ENCODE measurements at regions not wholly inside any gene's neighbourhood (a gene's known extent, or its start where the extent isn't known, plus 50 kb on each side); places are given as distances from the start of the nearest gene placed in this dataset.

DNA sequence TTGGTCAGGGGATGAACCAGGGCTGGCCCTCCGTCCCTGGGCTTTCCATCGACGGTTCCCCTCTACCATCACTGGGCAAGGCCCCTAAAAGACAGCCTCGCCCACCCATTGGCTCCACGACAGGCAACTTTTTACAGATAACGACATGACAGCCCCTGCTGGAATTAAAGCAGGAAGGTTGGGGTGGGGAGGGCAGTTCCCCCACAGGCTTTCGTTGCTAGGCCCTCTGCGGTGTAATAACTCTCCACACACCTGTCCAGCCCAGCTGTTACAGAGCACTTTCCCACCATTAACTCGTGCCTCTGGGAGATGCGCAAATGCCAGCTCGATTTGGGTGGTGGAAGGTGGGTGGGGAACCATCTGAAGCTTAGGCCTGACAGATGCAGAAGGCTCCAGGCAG is 264.2 kb upstream of the TLE3 start:
- ChIA-PET POLR2A (ENCODE audit: unreplicated experiment) (no interaction called here), CTCF (no interaction called here)
- Histone ChIP-seq H4K91ac (ENCODE audit: insufficient read depth, low read depth, low read length) (no peak overlapping the region), H2AK5ac (ENCODE audit: low read depth, low read length) (no peak overlapping the region), H2BK120ac (ENCODE audit: low read depth, low read length) (no peak overlapping the region), H3K9me3 (ENCODE audit: control insufficient read depth, insufficient read depth, low read length) (no peaks in the 10 kb centered on the region), H3K4me2 (ENCODE audit: low read depth, low read length) (no peak overlapping the region), H2AFZ (replicated peaks; ENCODE audit: low read length, poor library complexity) (no peak overlapping the region), H2AK9ac (replicated peaks; ENCODE audit: low read depth, low read length, poor library complexity) (no peak overlapping the region), H3K18ac (ENCODE audit: low read depth, low read length) (no peak overlapping the region), H3K4me3 (ENCODE audit: insufficient read depth, low read depth, low read length) (no peak overlapping the region), H4K20me1 (ENCODE audit: insufficient read depth, low read length) (no peaks in the 10 kb centered on the region), H3K27me3 (ENCODE audit: control insufficient read depth, insufficient read depth, low read length) (peaks cover 22% of the 10 kb centered on the region; the same call in 1 of the 2 replicates), H3K9ac (ENCODE audit: low read depth, low read length) (no peak overlapping the region), H3K56ac (ENCODE audit: extremely low read depth, insufficient read depth, low read length) (no peak overlapping the region), H2BK15ac (ENCODE audit: low read depth, low read length) (no peak overlapping the region), H2BK20ac (ENCODE audit: low read depth, low read length) (no peak overlapping the region), H2BK5ac (ENCODE audit: low read depth, low read length, poor library complexity, severe bottlenecking) (no peak overlapping the region), H4K8ac (ENCODE audit: low read depth in 2 of 2, low read length in 2 of 2) (no peak overlapping the region), H3K79me1 (ENCODE audit: low read depth in 1 of 2, low read length in 2 of 2) (no peaks in the 10 kb centered on the region), H3K14ac (replicated peaks; ENCODE audit: low read depth, low read length) (no peak overlapping the region), H3K23ac (ENCODE audit: low read depth, low read length) (no peak overlapping the region), H3K36me3 (ENCODE audit: control insufficient read depth, insufficient read depth, low read length) (no peaks in the 10 kb centered on the region), H3K27ac (ENCODE audit: insufficient read depth, low read length) (no peak overlapping the region), H3K4me1 (ENCODE audit: control insufficient read depth, insufficient read depth, low read length) (no peaks in the 10 kb centered on the region), H4K5ac (ENCODE audit: low read depth, low read length) (no peak overlapping the region), H3K4ac (ENCODE audit: low read depth, low read length) (no peak overlapping the region), H3K9me1 (ENCODE audit: insufficient read depth, low read length) (no peaks in the 10 kb centered on the region)
- TF ChIP-seq, protein P1, sequence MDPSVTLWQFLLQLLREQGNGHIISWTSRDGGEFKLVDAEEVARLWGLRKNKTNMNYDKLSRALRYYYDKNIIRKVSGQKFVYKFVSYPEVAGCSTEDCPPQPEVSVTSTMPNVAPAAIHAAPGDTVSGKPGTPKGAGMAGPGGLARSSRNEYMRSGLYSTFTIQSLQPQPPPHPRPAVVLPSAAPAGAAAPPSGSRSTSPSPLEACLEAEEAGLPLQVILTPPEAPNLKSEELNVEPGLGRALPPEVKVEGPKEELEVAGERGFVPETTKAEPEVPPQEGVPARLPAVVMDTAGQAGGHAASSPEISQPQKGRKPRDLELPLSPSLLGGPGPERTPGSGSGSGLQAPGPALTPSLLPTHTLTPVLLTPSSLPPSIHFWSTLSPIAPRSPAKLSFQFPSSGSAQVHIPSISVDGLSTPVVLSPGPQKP (IDR thresholded peaks at IDR 0.05; ENCODE audit: borderline replicate concordance, low read depth, low read length): no peak
- TF ChIP-seq NFE2L2 (IDR thresholded peaks at IDR 0.05; ENCODE audit: low read depth, low read length): no peak
- no peak for TF ChIP-seq CEBPB (IDR thresholded peaks at IDR 0.05; ENCODE audit: low read depth, low read length)
- no peak for TF ChIP-seq BHLHE40 (IDR thresholded peaks at IDR 0.05; ENCODE audit: low read depth, low read length)
- no peak for TF ChIP-seq MAZ (IDR thresholded peaks at IDR 0.05; ENCODE audit: borderline replicate concordance, low read depth, low read length)
- TF ChIP-seq, protein P2, sequence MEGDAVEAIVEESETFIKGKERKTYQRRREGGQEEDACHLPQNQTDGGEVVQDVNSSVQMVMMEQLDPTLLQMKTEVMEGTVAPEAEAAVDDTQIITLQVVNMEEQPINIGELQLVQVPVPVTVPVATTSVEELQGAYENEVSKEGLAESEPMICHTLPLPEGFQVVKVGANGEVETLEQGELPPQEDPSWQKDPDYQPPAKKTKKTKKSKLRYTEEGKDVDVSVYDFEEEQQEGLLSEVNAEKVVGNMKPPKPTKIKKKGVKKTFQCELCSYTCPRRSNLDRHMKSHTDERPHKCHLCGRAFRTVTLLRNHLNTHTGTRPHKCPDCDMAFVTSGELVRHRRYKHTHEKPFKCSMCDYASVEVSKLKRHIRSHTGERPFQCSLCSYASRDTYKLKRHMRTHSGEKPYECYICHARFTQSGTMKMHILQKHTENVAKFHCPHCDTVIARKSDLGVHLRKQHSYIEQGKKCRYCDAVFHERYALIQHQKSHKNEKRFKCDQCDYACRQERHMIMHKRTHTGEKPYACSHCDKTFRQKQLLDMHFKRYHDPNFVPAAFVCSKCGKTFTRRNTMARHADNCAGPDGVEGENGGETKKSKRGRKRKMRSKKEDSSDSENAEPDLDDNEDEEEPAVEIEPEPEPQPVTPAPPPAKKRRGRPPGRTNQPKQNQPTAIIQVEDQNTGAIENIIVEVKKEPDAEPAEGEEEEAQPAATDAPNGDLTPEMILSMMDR (conservative IDR thresholded peaks at IDR 0.05; ENCODE audit: low read depth, low read length): no peak
- TF ChIP-seq SMC3 (IDR thresholded peaks at IDR 0.05; ENCODE audit: low read depth, low read length): no peak
- TF ChIP-seq POLR2A (IDR thresholded peaks at IDR 0.05; ENCODE audit: low read depth, low read length): no peak
- no peak for TF ChIP-seq FOS (IDR thresholded peaks at IDR 0.05; ENCODE audit: low read depth, low read length)
- TF ChIP-seq CHD1 (IDR thresholded peaks at IDR 0.05; ENCODE audit: low read depth, low read length): no peak
- TF ChIP-seq RCOR1 (IDR thresholded peaks at IDR 0.05; ENCODE audit: insufficient replicate concordance, low read length): no peak
- no peak for TF ChIP-seq MAFK (IDR thresholded peaks at IDR 0.05; ENCODE audit: low read depth, low read length)
- TF ChIP-seq RFX5 (IDR thresholded peaks at IDR 0.05; ENCODE audit: low read depth, low read length): no peak
- TF ChIP-seq MXI1 (IDR thresholded peaks at IDR 0.05; ENCODE audit: borderline replicate concordance, low read depth, low read length): no peak
- no peak for TF ChIP-seq RAD21 (IDR thresholded peaks at IDR 0.05; ENCODE audit: low read length)
- TF ChIP-seq, protein P3, sequence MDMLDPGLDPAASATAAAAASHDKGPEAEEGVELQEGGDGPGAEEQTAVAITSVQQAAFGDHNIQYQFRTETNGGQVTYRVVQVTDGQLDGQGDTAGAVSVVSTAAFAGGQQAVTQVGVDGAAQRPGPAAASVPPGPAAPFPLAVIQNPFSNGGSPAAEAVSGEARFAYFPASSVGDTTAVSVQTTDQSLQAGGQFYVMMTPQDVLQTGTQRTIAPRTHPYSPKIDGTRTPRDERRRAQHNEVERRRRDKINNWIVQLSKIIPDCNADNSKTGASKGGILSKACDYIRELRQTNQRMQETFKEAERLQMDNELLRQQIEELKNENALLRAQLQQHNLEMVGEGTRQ (IDR thresholded peaks at IDR 0.05; ENCODE audit: low read depth, low read length): no peak
- WGBS, 2 experiments (ENCODE audit: extremely low coverage in 2 of 2, insufficient read length in 1 of 2): no CpG with 5 or more reads among the region's 11 CpGs
- intact Hi-C loops (cut with micrococcal nuclease): loop anchor here (2.0 to 5.0 kb wide), 4 partner anchors 263 to 885 kb away; no protein-coding TSS in a partner anchor
- no TSS peak for BruUV-seq (replicated peaks)
- dilution Hi-C loops (cut with HindIII; ENCODE audit: low sequenced_read_pairs, unreplicated experiment): no loop called here
- in situ Hi-C loops (cut with MboI; ENCODE audit: low sequenced_read_pairs): no loop called here
- ATAC-seq (ENCODE audit: low read depth) (no peak), DNase-seq (no peak)
